Left forelimb (tissue), 1 donor: ENCODE measurements at regions not wholly inside any gene's neighbourhood (a gene's known extent, or its start where the extent isn't known, plus 50 kb on each side); places are given as distances from the start of the nearest gene placed in this dataset.
"Not testable (repeated sequence)": the region's sequence is repeated elsewhere in the genome, so short reads cannot be mapped to it uniquely, and the experiment has no call there.

Experiments used
- DNase-seq: peaks from one replicate; pipeline ENCODE4 v3.0.0-alpha.2; 2018; ENCODE audit warnings: low spot score

DNA sequence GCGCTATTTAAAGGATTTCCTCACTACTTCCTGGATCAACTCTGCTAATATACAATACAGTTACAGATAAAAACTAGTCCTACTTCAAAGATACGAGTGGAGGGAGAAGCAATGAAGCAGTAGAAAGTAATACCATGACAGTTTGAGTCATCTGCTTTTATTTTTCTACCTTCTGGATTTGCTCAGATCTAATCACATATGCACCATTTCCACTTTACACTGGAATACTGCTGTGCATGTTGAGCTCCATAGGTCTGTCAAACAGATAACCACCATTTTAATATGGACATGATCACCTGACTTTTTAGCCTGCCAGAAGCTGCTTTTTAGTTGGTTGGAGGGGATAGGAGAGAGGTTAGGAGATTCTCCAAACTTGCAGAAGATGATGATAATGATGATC, 92.5 kb downstream of the MMUT start:
- DNase-seq, result no peak

GRCh38 chr6:49366539-49366938, 96.5 kb downstream of the MMUT start:
- no peak for DNase-seq

DNA sequence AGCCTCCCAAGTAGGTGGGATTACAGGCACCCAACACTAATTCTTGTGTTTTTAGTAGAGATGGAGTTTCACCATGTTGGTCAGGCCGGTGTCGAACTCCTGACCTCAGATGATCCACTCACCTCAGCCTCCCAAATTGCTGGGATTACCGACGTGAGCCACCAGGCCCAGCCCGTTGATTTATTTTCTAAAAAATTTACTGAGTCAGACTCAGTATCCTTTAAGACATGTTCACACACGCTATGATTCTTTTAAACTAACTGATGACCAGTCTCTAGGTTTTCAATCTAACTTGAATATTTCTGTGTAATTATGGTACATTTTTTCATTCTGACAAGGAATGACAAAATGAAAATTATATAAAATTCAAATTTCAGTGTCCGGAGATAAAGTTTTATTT, 114.5 kb downstream of the MMUT start:
- no peak for DNase-seq

- no peak for DNase-seq
Observed at GRCh38 chr6:49342410-49342809, 120.6 kb downstream of the MMUT start.

DNA sequence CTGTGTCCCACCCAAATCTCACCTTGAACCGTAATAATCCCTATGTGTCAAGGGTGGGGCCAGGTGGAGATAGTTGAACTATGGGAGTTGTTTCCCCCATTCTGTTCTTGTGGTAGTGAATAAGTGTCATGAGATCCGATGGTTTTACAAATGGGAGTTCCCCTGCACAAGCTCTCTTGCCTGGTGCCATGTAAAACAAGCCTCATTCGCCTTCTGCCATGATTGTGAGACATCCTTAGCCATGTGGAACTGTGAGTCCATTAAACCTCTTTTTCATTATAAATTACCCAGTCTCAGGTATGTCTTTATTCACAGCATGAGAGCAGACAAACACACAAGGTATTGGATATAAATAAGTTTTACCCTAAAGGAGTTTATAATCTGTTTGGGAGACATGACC, 121.2 kb downstream of the MMUT start:
- no peak for DNase-seq

DNA sequence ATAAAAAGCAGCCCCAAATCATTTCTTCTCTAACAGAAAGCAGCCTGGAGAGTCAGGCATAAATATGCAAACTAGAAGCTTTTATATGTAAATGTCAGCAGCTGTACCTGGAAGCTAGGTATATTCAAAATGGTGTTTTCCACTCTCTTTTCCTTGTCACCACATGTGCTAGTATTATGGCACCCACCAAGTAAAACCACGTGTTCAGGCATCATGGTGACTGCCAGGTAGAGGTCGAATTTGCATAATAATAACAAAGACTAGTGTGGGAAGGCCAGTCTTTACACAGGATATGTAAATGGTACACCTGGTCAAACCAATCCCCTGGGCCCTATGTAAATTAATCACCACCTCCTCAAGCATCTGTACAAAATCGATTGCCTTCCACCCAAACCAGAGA, 124.0 kb downstream of the MMUT start:
- no peak for DNase-seq

- DNase-seq, result no peak
Observed at GRCh38 chr6:49336514-49337131, 126.4 kb downstream of the MMUT start.

GRCh38 chr6:49333345-49334125, 129.5 kb downstream of the MMUT start:
- DNase-seq, result no peak

GRCh38 chr6:49332781-49333180, 130.3 kb downstream of the MMUT start:
- DNase-seq, result no peak

- DNase-seq, result no peak
Observed at GRCh38 chr6:49329186-49329585, 133.9 kb downstream of the MMUT start.

DNA sequence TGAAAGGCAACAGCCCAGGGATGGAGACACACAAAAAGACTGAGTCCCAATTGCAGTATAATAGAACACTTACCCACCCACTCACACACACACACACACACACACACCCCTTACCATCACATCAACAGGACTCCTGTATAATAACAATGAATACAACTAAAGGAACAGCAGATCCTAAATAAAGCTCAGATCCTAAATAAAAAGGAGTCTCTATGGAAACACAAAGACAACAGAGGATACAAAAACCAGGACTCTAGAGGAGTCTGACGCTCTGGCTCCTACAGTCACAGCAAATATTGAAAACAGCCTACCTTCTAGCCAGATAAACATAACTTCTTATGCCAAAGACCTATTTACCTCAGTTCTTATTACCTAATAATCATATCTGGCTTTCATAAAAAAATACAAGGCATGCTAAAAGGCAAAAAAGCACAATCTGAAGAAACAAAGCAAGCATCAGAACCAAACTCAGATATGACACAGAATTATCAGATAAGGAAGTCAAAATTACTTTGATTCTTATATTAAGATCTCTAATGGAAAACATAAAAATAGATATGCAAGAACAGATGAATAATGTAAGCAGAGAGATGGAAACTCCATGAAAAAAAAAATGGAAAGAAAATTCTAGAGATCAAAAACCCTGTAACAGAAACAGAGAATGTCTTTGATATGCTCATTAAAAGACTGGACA, 134.9 kb downstream of the MMUT start:
- no peak for DNase-seq

- DNase-seq, result no peak
Observed at GRCh38 chr6:49327571-49327970, 135.5 kb downstream of the MMUT start.

DNA sequence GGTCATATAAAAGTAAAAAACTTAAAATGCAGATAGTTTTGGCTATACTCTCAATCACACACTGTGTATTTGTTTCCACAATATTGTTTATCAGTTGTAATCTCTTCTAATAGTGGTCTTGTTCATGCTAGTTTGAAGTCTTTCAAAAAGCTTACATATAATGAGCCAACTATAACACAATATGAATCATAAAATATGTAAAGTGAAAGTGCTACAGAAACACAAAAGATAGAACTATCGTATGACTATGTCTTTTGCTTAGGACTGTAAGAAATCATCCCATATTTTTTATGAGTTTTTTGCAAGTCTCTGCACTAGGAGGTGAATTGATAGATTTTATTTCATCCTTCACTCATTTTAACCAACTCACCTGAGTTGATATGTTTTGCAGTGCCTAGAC, 136.0 kb downstream of the MMUT start:
- DNase-seq, result no peak

- no peak for DNase-seq
Observed at GRCh38 chr6:49326347-49326746, 136.7 kb downstream of the MMUT start.

DNA sequence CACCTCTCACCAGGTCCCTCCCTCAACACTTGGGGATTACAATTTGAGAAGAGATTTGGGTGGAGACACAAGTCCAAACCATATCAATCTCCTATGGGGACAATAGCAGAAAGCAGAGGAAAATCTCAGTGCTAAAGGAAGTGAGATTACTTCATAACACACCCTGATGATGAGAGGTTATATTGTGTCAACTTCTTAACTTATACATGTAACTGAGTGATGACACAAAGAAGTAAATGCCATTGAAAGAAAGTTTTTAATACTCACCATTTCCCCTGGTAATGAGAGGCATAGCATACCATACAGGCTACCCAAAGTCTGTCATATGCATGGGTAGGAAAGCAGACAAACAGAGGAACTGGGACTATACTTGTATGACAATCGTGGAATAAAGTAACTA, 137.2 kb downstream of the MMUT start:
- no peak for DNase-seq

GRCh38 chr6:49322861-49323260, 140.2 kb downstream of the MMUT start:
- DNase-seq, result no peak

- DNase-seq, result no peak
Observed at GRCh38 chr6:49321561-49322072, 141.4 kb downstream of the MMUT start.

- no peak for DNase-seq
Observed at GRCh38 chr6:49305010-49305409, 158.0 kb downstream of the MMUT start.

DNA sequence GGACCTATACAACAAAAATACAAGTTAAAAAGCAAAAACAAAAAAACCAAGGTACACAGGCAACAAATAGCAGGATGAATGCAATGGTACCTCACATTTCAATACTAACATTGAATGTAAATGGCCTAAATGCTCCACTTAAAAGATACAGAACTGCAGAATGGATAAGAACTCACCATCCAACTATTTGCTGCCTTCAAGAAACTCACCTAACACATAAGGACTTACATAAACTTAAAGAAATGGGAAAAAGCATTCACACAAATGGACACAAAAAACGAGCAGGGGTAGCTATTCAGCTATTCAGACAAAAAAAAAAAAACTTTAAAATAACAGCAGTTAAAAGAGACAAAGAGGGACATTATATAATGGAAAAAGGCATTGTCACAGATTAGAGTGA, 158.7 kb downstream of the MMUT start:
- DNase-seq, result not testable (repeated sequence)

DNA sequence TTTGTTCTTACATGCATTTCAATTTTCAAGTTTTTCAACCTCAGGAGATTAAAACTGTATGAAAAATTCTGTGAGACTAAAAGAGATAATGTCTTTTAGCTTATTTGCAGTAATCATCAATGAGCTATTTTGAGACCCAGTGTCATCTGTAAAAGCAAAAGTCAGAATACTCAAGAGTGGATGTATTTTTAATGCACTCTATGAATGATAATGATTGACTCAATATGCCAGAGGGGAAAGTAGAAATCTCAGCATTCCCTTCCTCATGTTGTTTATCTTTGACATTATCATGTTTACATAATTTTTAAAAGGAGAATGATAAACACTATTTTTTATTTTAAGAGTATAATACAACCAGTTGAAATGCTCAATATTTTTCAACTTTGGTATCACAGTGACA, 162.1 kb downstream of the MMUT start:
- no peak for DNase-seq

- DNase-seq, result no peak
Observed at GRCh38 chr6:49300443-49300842, 162.6 kb downstream of the MMUT start.

- no peak for DNase-seq
Observed at GRCh38 chr6:49299279-49299678, 163.8 kb downstream of the MMUT start.

DNA sequence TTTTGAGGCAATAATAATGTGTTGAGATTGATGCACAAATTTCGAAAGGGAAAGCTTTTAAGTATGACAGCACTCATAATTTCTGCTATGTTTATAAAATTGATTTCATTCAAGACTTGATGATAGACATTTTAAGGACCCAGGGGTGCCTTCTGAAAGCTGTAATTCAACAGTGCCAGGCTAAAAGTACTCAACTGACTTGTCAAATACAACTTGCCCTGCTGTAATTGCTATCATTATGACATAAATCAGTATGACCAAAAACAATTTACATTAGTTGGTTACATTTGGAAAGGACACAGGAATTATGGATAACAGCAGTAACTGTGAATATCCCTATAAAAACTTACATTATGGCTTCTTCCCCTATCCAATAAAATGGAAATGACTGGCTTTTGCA, 178.9 kb downstream of the MMUT start:
- DNase-seq, result no peak
